AG09319 (cell line): ENCODE measurements at regions not wholly inside any gene's neighbourhood (a gene's known extent, or its start where the extent isn't known, plus 50 kb on each side); places are given as distances from the start of the nearest gene placed in this dataset.

Experiments
- DNase-seq: peaks from one replicate; pipeline ENCODE4 v3.0.0-alpha.2; 2010; ENCODE audit warnings: low read depth; ENCODE audit errors: extremely low read depth
- TF ChIP-seq, protein P1 (sequence below): IDR thresholded peaks from 2 replicates; pipeline ENCODE4 v1.5.1; 2011; ENCODE audit warnings: low read depth, mild to moderate bottlenecking, inconsistent platforms, low read length, moderate library complexity

DNA sequence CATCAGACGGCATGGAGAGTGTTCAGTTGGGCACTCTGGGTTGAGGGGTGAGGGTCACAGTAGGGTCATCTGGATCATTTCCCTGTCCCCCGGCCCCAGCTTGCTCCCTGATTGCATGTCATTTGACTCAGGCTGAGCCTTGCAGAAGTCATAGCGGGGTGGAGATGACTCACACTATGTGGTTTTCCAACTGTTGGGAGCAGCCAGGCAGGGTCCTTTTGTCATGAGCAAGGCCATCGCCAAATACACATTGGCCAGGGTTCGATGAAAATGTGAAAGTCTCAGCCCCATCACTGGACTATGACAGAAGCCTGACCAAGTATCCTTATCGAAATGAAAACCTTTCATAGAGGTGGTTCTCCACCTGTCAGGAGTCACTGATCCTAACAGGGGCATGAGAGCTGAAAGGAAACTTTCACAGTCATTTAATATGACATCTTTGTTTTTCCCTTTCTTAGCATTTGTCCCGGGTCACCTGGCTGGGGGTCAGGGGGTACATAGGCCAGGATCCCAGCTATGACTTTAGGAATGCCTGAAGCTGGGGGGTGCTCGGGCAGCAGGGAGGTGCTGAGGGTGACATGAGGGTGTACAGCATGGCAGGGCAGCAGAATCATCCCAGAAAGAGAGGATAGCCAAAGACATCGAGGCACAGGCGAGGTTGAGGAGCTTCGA, 70.2 kb upstream of the CD93 start:
- TF ChIP-seq, protein P1, sequence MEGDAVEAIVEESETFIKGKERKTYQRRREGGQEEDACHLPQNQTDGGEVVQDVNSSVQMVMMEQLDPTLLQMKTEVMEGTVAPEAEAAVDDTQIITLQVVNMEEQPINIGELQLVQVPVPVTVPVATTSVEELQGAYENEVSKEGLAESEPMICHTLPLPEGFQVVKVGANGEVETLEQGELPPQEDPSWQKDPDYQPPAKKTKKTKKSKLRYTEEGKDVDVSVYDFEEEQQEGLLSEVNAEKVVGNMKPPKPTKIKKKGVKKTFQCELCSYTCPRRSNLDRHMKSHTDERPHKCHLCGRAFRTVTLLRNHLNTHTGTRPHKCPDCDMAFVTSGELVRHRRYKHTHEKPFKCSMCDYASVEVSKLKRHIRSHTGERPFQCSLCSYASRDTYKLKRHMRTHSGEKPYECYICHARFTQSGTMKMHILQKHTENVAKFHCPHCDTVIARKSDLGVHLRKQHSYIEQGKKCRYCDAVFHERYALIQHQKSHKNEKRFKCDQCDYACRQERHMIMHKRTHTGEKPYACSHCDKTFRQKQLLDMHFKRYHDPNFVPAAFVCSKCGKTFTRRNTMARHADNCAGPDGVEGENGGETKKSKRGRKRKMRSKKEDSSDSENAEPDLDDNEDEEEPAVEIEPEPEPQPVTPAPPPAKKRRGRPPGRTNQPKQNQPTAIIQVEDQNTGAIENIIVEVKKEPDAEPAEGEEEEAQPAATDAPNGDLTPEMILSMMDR: no peak
- DNase-seq: no peak

GRCh38 chr20:23155141-23155590, 69.0 kb upstream of the CD93 start:
- TF ChIP-seq, protein P1: no peak
- DNase-seq: no peak

DNA sequence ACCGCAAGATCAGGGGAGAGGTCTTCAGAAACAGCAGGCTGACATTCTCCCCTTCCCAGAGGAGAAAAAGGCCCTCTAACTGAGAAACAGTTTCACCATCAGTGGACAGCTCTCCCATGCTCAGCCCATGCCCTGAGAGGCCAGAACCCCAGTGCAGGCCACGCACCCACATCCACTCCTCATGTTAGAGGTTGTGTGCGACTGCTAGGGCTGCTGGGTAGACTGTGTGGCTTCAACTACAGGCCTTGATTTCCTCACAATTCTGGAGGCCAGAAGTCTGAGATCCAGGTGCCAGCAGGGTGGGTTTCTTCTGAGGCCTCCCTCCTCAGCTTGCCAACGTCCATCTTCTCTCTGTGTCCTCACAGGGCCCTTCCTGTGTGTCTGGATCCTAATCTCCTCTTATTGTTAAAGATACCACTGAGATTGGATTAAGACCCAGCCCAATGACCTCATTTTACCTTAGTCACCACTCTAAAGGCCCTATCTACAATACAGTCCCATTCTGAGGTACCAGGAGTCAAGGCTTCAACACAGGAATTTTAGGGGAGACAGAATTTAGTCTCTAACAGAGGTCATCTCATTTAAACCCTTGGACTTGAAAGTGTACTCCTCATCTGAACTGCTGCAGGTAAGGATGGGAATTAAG, 67.7 kb upstream of the CD93 start:
- TF ChIP-seq, protein P1: no peak
- no peak for DNase-seq

DNA sequence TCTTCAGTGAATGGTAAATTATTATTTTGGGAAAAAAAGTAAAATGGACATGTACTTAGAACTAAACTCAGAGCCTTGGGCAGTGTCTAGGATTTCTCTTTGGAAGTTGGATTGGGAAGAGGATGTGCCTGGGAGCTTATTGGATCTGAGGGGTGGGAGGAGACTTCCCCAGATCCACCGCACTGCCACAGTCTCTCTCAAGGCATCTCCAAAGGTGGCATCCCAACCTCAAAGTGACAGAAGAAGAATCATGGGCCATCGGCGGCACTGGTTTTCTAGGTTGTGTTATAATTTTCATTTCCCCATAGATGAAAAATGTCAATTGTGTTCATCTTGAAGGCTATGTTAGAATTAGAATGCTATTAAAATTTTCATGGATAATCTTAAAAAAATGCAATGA, 66.8 kb upstream of the CD93 start:
- DNase-seq: no peak
- TF ChIP-seq, protein P1: no peak

DNA sequence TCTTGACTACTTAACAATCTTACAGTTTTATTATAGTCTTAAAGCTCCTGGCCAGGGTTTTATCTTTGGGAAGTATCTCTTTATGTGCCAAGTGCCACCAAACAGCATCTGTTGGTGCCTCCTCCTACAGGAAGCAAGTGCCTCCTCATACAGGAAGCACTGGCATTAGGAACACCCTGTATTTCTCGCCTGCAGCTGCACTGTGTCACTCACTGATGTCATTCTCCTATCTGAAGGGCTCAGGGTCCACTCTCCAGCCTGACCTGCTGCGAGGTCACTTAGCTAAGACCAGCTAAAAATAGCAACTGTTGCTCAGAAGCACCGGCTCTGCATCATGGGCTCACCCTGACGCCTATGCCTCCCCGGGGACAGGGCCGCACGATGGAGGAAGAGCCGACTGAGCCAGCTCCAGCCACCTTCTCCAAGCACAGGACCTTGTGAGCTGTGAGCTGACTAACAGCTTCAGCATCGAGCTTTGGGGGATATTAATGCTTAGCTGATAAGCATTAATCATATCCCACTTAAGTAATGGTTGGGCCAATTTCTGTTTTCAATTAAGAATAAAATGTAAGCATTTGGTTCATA, 66.3 kb upstream of the CD93 start:
- peak; percentile 38 for DNase-seq
- TF ChIP-seq, protein P1: no peak

DNA sequence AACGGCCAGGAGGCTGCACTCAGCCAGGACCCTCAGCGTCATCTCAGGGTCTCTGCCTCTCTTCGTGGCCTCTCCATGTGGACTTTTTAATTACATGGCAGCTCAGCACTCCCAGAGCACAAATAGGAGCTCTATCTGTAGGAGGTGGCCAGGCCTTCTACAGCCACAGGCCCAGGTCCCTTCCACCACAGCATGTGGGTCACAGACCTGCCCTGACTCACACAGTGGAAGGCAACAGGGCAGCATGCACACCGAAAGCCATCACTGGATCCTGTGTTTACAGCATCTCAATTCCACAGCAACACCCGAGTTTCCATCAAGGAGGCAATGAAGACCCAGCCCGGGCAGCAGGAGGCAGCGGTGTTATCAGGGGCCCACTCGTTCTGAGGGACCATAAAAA, 65.8 kb upstream of the CD93 start:
- TF ChIP-seq, protein P1: no peak
- no peak for DNase-seq
